Neural crest cell (in vitro differentiated cells): ENCODE measurements at regions not wholly inside any gene's neighbourhood (a gene's known extent, or its start where the extent isn't known, plus 50 kb on each side); places are given as distances from the start of the nearest gene placed in this dataset.

ENCODE experiments used
- DNase-seq: peaks from one replicate; pipeline ENCODE4 v3.0.0; 2021; ENCODE audit warnings: low read depth, mixed read lengths, low spot score
- H3K27ac Mint-ChIP-seq: one replicate; pipeline ENCODE4 v1.8.0; 2021; ENCODE audit warnings: mild to moderate bottlenecking, mixed read lengths; ENCODE audit not compliant: unreplicated experiment
- H3K27me3 Mint-ChIP-seq: 2 replicates; pipeline ENCODE4 v1.8.0; 2021; ENCODE audit warnings: low read depth, mild to moderate bottlenecking, mixed read lengths
- H3K36me3 Mint-ChIP-seq: 2 replicates; pipeline ENCODE4 v1.8.0; 2021; ENCODE audit warnings: low read depth, mild to moderate bottlenecking, mixed read lengths
- H3K4me1 Mint-ChIP-seq: 2 replicates; pipeline ENCODE4 v1.8.0; 2021; ENCODE audit warnings: mixed read lengths
- H3K4me3 Mint-ChIP-seq: one replicate; pipeline ENCODE4 v1.8.0; 2021; ENCODE audit warnings: mild to moderate bottlenecking, mixed read lengths
- H3K9me3 Mint-ChIP-seq: 2 replicates; pipeline ENCODE4 v1.8.0; 2021; ENCODE audit warnings: mixed read lengths
- CTCF ChIP-seq: fragments of 200-600 bp; sonication (generic); conservative IDR thresholded peaks from 2 replicates; pipeline ENCODE4 v1.5.0; 2021; ENCODE audit warnings: antibody characterized with exemption, mild to moderate bottlenecking

GRCh38 chr18:14031053-14031452 lies 101.2 kb downstream of the ZNF519 start:
- TF ChIP-seq CTCF = no peak
- no peak for DNase-seq
- H3K9me3 Mint-ChIP-seq = peaks cover 15% of the 10 kb centered on the region
- peaks cover 4% of the 10 kb centered on the region for H3K27me3 Mint-ChIP-seq
- H3K27ac Mint-ChIP-seq = peak overlapping the region; percentile 27
- no peaks in the 10 kb centered on the region for H3K4me1 Mint-ChIP-seq
- peaks cover 3% of the 10 kb centered on the region for H3K36me3 Mint-ChIP-seq
- no peak overlapping the region for H3K4me3 Mint-ChIP-seq

- no peak overlapping the region for H3K4me3 Mint-ChIP-seq
- H3K4me1 Mint-ChIP-seq = no peaks in the 10 kb centered on the region
- H3K27me3 Mint-ChIP-seq = peaks cover 2% of the 10 kb centered on the region
- peaks cover 3% of the 10 kb centered on the region for H3K36me3 Mint-ChIP-seq
- H3K27ac Mint-ChIP-seq = no peak overlapping the region
- TF ChIP-seq CTCF = no peak
- H3K9me3 Mint-ChIP-seq = peaks cover 15% of the 10 kb centered on the region
- no peak for DNase-seq
These were observed 102.7 kb downstream of the ZNF519 start for GRCh38 chr18:14029512-14029911.

- TF ChIP-seq CTCF = no peak
- Mint-ChIP-seq H3K27me3 (peaks cover 7% of the 10 kb centered on the region), H3K4me3 (no peak overlapping the region), H3K9me3 (peaks cover 15% of the 10 kb centered on the region), H3K36me3 (peaks cover 3% of the 10 kb centered on the region), H3K27ac (no peak overlapping the region), H3K4me1 (no peaks in the 10 kb centered on the region)
- DNase-seq = no peak
These were observed 106.0 kb downstream of the ZNF519 start for GRCh38 chr18:14026199-14026598.

- H3K4me1 Mint-ChIP-seq = no peaks in the 10 kb centered on the region
- peaks cover 7% of the 10 kb centered on the region for H3K27me3 Mint-ChIP-seq
- H3K36me3 Mint-ChIP-seq = peaks cover 3% of the 10 kb centered on the region
- no peak overlapping the region for H3K4me3 Mint-ChIP-seq
- no peak for TF ChIP-seq CTCF
- H3K27ac Mint-ChIP-seq = no peak overlapping the region
- peaks cover 10% of the 10 kb centered on the region for H3K9me3 Mint-ChIP-seq
- DNase-seq = no peak
These were observed 106.8 kb downstream of the ZNF519 start for GRCh38 chr18:14025306-14025940.

GRCh38 chr18:14015416-14015815 lies 100.1 kb upstream of the MC2R start:
- no peaks in the 10 kb centered on the region for H3K4me1 Mint-ChIP-seq
- peaks cover 3% of the 10 kb centered on the region for H3K36me3 Mint-ChIP-seq
- TF ChIP-seq CTCF = no peak
- no peak for DNase-seq
- H3K4me3 Mint-ChIP-seq = no peak overlapping the region
- peaks cover 4% of the 10 kb centered on the region for H3K9me3 Mint-ChIP-seq
- H3K27ac Mint-ChIP-seq = no peak overlapping the region
- H3K27me3 Mint-ChIP-seq = no peaks in the 10 kb centered on the region

- no peak for DNase-seq
- no peaks in the 10 kb centered on the region for H3K27me3 Mint-ChIP-seq
- no peak for TF ChIP-seq CTCF
- no peaks in the 10 kb centered on the region for H3K4me1 Mint-ChIP-seq
- peaks cover 6% of the 10 kb centered on the region for H3K9me3 Mint-ChIP-seq
- H3K27ac Mint-ChIP-seq = no peak overlapping the region
- H3K36me3 Mint-ChIP-seq = peaks cover 3% of the 10 kb centered on the region
- H3K4me3 Mint-ChIP-seq = no peak overlapping the region
These were observed 99.1 kb upstream of the MC2R start for GRCh38 chr18:14014456-14014855.
